NOMO-1 treated with dmso at 0.1 percent for 144 hours (cell line): ENCODE measurements at regions not wholly inside any gene's neighbourhood (a gene's known extent, or its start where the extent isn't known, plus 50 kb on each side); places are given as distances from the start of the nearest gene placed in this dataset.

ENCODE experiments used
- DNase-seq: peaks from one replicate; lab custom pipeline; 2025; ENCODE audit not compliant: unreplicated experiment; lab: John Stamatoyannopoulos, UW

GRCh38 chr7:13532028-13532753, 457.3 kb downstream of the ETV1 start:
- DNase-seq, result no peak

GRCh38 chr7:13538669-13539068, 450.8 kb downstream of the ETV1 start:
- DNase-seq, result no peak

GRCh38 chr7:13540429-13540828, 449.0 kb downstream of the ETV1 start:
- no peak for DNase-seq

- DNase-seq, result no peak
These were observed 448.1 kb downstream of the ETV1 start for GRCh38 chr7:13541326-13541725.

GRCh38 chr7:13542451-13542850, 447.0 kb downstream of the ETV1 start:
- no peak for DNase-seq

GRCh38 chr7:13551503-13551902, 438.0 kb downstream of the ETV1 start:
- DNase-seq, result no peak

- DNase-seq, result no peak
These were observed 429.0 kb downstream of the ETV1 start for GRCh38 chr7:13560441-13560840.

- no peak for DNase-seq
These were observed 426.2 kb downstream of the ETV1 start for GRCh38 chr7:13563257-13563656.

- DNase-seq, result no peak
These were observed 425.8 kb downstream of the ETV1 start for GRCh38 chr7:13563680-13564079.

- DNase-seq, result no peak
These were observed 411.8 kb downstream of the ETV1 start for GRCh38 chr7:13577566-13578145.

- no peak for DNase-seq
These were observed 411.2 kb downstream of the ETV1 start for GRCh38 chr7:13578294-13578693.

- DNase-seq, result no peak
These were observed 408.4 kb downstream of the ETV1 start for GRCh38 chr7:13581097-13581496.

GRCh38 chr7:13593854-13594253, 395.6 kb downstream of the ETV1 start:
- no peak for DNase-seq

- no peak for DNase-seq
These were observed 387.4 kb downstream of the ETV1 start for GRCh38 chr7:13602036-13602435.

- DNase-seq, result no peak
These were observed 386.4 kb downstream of the ETV1 start for GRCh38 chr7:13603016-13603415.

- DNase-seq, result no peak
These were observed 385.8 kb downstream of the ETV1 start for GRCh38 chr7:13603661-13604060.

GRCh38 chr7:13604178-13604577, 385.3 kb downstream of the ETV1 start:
- DNase-seq, result no peak

- no peak for DNase-seq
These were observed 379.1 kb downstream of the ETV1 start for GRCh38 chr7:13610372-13610771.

GRCh38 chr7:13615679-13616078, 373.8 kb downstream of the ETV1 start:
- no peak for DNase-seq

- no peak for DNase-seq
These were observed 362.0 kb downstream of the ETV1 start for GRCh38 chr7:13627455-13627854.

- DNase-seq, result no peak
These were observed 361.0 kb downstream of the ETV1 start for GRCh38 chr7:13628239-13629001.
